Vagina (tissue), 2 donors: ENCODE measurements at regions not wholly inside any gene's neighbourhood (a gene's known extent, or its start where the extent isn't known, plus 50 kb on each side); places are given as distances from the start of the nearest gene placed in this dataset.

ENCODE experiments used
- CTCF ChIP-seq, 3 experiments: fragments of 450-650 bp in 2 of 3; fragments of 200-600 bp in 1 of 3; sonication (generic) in 1 of 3; IDR thresholded peaks; one replicate each; pipeline ENCODE4 v1.5.1; 2017 to 2019; ENCODE audit warnings: antibody characterized with exemption in 3 of 3, mild to moderate bottlenecking in 2 of 3, moderate library complexity in 2 of 3
- POLR2A ChIP-seq, 2 donors: fragments of 450-650 bp; IDR thresholded peaks; one replicate each; pipeline ENCODE4 v1.6.1; 2017; ENCODE audit warnings: antibody characterized with exemption in 2 of 2, mild to moderate bottlenecking in 2 of 2, moderate library complexity in 2 of 2

GRCh38 chr2:82198809-82199492, 1894.4 kb upstream of the LRRTM1 start:
- TF ChIP-seq CTCF (IDR thresholded peaks at IDR 0.05) (no peak), POLR2A (IDR thresholded peaks at IDR 0.05) (no peak)
